ENCODE measurements at regions not wholly inside any gene's neighbourhood (a gene's known extent, or its start where the extent isn't known, plus 50 kb on each side); places are given as distances from the start of the nearest gene placed in this dataset.

DNA sequence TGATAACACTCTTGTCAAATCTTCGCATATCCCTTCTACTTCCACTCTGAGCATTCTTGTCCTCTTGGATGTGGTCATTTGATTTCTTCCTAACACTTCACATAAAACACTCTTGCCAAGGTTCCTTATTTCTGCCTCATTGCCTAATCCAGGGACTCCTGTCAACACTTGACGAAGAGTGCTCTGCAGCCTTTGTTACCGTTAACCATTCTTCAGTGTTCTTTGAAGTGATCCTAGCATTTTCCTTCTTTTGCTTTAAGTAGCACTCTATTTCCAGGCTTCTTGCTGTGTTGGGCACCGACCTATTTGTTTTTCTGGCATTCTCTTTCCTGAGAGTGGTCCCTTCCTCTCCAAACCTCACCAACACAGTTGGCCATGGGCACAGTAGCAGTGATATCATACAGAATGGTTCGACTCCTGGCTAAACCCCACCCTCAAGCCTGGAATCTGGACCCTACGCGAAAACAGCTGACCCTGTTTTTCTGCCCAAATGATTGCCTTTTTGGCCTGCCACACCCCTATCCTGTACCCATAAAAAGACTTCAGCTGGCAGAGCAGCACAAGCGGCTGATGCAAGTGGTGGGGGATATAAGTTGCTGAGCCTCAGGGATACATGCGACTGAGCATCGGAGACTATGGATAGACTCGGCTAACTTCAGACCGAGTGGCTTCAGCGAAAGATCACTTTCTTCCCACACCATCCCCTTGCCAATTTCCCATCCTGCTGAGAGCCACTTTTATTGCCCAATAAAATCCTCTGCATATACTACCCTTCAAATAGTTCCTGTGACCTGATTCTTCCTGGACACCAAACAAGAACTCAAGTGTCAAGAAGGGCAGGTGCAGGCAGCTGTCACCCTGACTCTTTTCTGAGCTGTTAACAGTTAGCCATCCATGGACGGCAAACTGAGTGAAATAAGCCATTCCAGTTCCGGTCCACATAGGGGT is 820.6 kb downstream of the CCSER2 start:
- Mint-ChIP-seq H3K27me3 (peaks cover 1% of the 10 kb centered on the region), H3K9me3 (no peaks in the 10 kb centered on the region), H3K27ac (no peak overlapping the region)

DNA sequence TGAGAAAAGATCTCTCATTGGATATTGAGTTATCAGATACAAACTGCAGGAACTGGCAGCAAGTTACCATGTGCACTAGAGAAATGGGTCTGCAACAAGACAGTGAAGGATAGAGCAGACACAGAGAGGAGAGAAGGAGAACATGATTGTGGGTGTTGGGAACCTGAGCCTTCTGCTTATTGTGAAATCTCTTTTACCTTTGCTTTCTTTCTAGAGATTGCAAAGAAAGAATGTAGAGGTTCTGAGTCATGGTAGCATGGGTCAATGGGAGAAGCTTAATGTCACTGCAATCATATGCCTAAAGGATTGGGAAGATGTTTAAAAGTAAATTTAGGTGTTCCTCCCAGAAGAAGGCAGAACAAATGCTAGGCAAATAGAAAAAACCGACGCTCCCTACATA is 821.4 kb downstream of the CCSER2 start:
- H3K4me3 Mint-ChIP-seq = no peak overlapping the region
- peaks cover 1% of the 10 kb centered on the region for H3K27me3 Mint-ChIP-seq
- no peaks in the 10 kb centered on the region for H3K9me3 Mint-ChIP-seq
- no peaks in the 10 kb centered on the region for H3K36me3 Mint-ChIP-seq
- no peaks in the 10 kb centered on the region for H3K4me1 Mint-ChIP-seq
- no peak overlapping the region for H3K27ac Mint-ChIP-seq

More for the DNA sequence above, 820.6 kb downstream of the CCSER2 start:
- H3K4me1 Mint-ChIP-seq = no peaks in the 10 kb centered on the region
- no peak overlapping the region for H3K4me3 Mint-ChIP-seq
- H3K36me3 Mint-ChIP-seq = no peaks in the 10 kb centered on the region

DNA sequence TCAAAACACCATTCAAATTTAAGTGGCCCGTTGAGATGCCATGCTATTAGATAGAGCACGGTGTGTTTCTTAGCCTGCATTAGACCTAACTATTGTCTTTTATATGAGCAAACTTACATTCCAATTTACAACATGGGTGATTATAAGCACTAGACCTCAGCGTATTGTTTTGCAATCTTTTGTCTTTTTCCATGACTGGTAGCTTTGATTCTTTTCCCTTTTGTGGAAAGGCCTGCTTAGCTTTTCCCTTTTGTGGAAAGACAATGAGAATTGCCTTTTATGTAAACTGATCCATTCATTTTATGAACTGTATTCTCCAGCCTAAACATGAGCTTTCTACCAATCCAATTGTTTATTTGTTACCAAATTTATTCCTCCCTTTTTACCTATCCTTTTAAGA is 823.1 kb downstream of the CCSER2 start:
- no peaks in the 10 kb centered on the region for H3K4me1 Mint-ChIP-seq
- H3K4me3 Mint-ChIP-seq = no peak overlapping the region
- no peaks in the 10 kb centered on the region for H3K9me3 Mint-ChIP-seq
- peaks cover 1% of the 10 kb centered on the region for H3K27me3 Mint-ChIP-seq
- no peaks in the 10 kb centered on the region for H3K36me3 Mint-ChIP-seq
- H3K27ac Mint-ChIP-seq = no peak overlapping the region

DNA sequence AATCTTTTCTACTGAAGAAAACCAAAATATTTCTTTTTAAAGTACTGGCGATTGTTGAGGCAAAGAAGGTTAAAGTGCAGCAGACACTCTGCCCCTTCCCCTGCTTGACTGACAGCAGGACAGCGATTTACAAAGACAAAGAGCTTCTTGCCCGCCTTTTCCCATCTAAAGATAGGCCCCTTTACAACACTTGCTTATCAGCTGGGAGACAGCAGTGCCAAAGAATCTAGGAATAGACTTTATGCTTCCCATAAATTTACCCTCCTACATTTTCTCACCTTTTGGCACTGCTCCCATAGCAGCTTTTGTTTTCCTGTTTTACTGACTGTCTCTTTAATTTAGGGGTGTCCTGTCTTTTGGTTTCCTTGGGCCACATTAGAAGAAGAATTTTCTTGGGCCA is 824.1 kb downstream of the CCSER2 start:
- no peaks in the 10 kb centered on the region for H3K4me1 Mint-ChIP-seq
- peaks cover 1% of the 10 kb centered on the region for H3K27me3 Mint-ChIP-seq
- H3K36me3 Mint-ChIP-seq = no peaks in the 10 kb centered on the region
- no peaks in the 10 kb centered on the region for H3K9me3 Mint-ChIP-seq
- no peak overlapping the region for H3K27ac Mint-ChIP-seq
- no peak overlapping the region for H3K4me3 Mint-ChIP-seq

DNA sequence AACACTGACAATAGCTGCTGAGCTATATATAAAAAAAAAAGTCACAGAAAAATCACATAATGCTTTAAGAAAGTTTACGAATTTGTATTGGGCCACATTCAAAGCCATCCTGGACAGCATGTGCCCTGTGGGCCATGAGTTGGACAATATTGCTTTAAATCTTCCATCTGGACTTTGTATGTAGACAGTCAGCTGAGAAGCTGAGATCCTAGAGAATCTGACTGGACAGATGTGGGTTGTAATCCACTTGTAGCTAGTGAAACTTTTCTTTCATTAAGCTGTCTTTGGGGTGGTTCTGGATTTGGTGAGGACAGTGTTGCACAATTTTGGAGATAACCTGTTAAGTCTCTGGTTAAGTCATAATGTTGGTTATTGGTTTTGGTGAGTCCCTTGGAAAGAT is 824.5 kb downstream of the CCSER2 start:
- Mint-ChIP-seq H3K9me3 (no peaks in the 10 kb centered on the region), H3K27ac (no peak overlapping the region), H3K36me3 (no peaks in the 10 kb centered on the region), H3K4me1 (no peaks in the 10 kb centered on the region), H3K4me3 (no peak overlapping the region), H3K27me3 (peaks cover 1% of the 10 kb centered on the region)

DNA sequence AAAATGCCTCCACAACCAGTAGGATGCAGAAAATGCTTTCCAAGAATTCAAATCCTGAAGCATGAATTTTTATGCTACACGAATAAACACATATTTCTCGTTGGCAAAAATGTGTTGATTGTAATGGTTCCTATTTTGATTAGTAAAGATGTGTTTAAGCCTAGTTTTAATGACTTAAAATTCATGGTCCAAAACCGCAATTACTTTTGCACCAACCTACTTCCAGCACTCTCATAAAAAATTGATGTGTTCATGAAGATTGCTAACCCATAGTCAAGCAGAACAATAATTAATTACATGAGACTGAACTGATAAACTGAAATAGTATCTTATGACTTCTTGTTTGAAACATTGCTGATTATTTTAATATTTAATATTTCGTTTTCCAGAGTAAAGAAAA is 828.8 kb downstream of the CCSER2 start:
- no peak overlapping the region for H3K27ac Mint-ChIP-seq
- H3K27me3 Mint-ChIP-seq = peaks cover 1% of the 10 kb centered on the region
- H3K4me1 Mint-ChIP-seq = no peaks in the 10 kb centered on the region
- no peak overlapping the region for H3K4me3 Mint-ChIP-seq
- no peaks in the 10 kb centered on the region for H3K9me3 Mint-ChIP-seq
- no peaks in the 10 kb centered on the region for H3K36me3 Mint-ChIP-seq

DNA sequence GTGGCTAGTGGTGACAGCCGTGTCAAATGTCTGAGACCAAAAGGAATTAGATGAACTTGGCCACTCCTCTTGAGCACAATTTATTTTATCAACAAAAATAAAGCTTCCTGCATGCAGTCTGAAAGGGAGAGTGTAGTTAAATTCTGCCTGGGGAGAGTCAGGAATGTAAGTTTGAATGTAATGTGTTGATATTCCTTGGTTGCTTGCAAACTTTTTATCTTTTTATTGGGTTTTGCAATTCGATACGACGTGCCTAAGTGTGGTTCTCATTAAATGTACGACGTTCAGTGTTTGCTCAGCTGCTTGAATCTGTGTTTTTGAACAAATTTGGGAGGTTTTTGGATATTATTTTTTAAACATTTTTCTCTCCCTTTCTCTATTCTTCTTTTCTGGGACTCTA is 839.9 kb downstream of the CCSER2 start:
- Mint-ChIP-seq H3K4me1 (no peaks in the 10 kb centered on the region), H3K4me3 (no peak overlapping the region), H3K36me3 (no peaks in the 10 kb centered on the region)

DNA sequence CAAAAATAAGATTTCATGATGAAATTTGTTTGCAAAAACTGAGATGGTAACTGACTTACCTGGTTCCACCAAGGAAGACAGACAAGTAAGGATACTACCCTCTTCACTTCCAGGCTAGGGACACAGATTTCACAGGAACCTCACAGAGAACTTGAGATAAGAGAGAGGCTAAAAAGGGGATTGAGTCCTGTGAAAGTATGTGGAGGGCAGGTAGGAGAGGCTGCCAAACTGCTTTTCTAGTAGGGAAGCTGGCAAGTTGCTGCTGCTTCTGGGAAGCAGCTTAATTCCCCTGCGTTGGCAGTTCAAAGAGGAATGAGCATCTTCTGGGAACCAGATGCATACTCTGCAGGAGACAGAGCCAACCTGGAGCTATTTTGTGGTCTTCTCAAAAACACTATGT is 841.6 kb downstream of the CCSER2 start:
- Mint-ChIP-seq H3K27me3 (peaks cover 2% of the 10 kb centered on the region), H3K27ac (no peak overlapping the region), H3K9me3 (no peaks in the 10 kb centered on the region), H3K4me3 (no peak overlapping the region), H3K4me1 (no peaks in the 10 kb centered on the region), H3K36me3 (no peaks in the 10 kb centered on the region)

More for the DNA sequence above, 839.9 kb downstream of the CCSER2 start:
- Mint-ChIP-seq H3K27me3 (peaks cover 2% of the 10 kb centered on the region), H3K9me3 (no peaks in the 10 kb centered on the region), H3K27ac (no peak overlapping the region)

DNA sequence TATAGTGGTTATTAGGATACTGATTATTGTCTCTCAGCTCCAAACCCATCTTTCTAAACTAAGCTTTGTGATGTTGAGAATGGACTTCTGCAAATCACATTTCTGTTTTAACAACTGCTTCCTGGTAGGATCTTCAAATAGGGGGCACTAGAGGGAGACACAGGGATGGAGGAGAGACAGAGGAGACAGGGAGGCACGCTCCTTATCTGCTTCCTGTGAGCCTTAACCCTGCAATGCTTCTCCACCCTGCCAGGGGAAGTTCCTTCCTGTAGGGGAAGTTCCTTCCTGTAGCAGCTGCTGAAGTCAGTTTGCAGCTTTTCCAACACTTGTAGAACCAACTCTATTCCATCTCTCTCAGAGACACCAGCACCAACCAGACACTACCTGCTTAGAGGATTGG is 847.2 kb downstream of the CCSER2 start:
- H3K9me3 Mint-ChIP-seq = no peaks in the 10 kb centered on the region
- no peaks in the 10 kb centered on the region for H3K4me1 Mint-ChIP-seq
- no peaks in the 10 kb centered on the region for H3K36me3 Mint-ChIP-seq
- H3K27ac Mint-ChIP-seq = no peak overlapping the region
- H3K27me3 Mint-ChIP-seq = no peaks in the 10 kb centered on the region
- H3K4me3 Mint-ChIP-seq = no peak overlapping the region

DNA sequence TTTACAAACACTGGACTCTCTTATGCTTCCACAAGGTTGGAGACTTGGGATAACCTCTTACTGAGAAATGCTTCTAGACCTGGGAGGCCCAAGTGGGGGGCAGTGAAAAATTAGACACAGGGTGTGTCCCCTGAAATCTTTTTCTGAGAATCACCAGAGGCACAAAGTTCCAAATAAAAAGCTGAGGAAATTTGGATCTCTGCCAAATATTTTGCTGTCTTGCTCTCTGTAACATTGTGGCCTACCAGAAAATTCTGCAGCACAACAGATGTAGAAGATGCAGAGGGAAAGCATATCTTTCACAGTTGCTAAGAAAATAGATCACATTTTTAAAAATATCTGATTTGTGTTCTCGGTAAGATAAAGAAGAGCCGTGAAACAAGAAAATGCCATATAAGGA is 849.4 kb downstream of the CCSER2 start:
- Mint-ChIP-seq H3K4me3 (no peak overlapping the region), H3K9me3 (no peaks in the 10 kb centered on the region), H3K36me3 (no peaks in the 10 kb centered on the region), H3K27me3 (no peaks in the 10 kb centered on the region), H3K4me1 (no peaks in the 10 kb centered on the region), H3K27ac (no peak overlapping the region)

DNA sequence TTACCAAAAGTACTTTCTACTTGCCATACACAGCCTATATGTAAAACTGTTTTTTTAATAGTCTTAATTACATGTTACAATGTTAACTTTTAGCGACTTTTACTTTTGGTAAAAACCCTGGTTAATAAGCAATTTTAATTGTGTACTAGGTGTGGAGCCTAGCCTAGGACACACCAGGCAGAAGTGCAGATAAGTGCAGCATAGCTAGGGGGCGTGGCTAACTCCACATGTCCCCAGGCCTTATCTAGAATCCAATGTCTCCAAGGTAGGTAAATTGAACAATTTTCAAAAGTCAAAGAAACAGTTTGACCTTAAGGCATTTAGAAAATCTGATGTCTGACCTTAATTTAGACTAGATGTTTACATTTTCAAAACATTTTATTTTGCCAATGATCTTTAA is 858.7 kb downstream of the CCSER2 start:
- Mint-ChIP-seq H3K27ac (no peak overlapping the region), H3K4me1 (no peaks in the 10 kb centered on the region), H3K4me3 (no peak overlapping the region), H3K36me3 (no peaks in the 10 kb centered on the region), H3K27me3 (no peaks in the 10 kb centered on the region), H3K9me3 (no peaks in the 10 kb centered on the region)

DNA sequence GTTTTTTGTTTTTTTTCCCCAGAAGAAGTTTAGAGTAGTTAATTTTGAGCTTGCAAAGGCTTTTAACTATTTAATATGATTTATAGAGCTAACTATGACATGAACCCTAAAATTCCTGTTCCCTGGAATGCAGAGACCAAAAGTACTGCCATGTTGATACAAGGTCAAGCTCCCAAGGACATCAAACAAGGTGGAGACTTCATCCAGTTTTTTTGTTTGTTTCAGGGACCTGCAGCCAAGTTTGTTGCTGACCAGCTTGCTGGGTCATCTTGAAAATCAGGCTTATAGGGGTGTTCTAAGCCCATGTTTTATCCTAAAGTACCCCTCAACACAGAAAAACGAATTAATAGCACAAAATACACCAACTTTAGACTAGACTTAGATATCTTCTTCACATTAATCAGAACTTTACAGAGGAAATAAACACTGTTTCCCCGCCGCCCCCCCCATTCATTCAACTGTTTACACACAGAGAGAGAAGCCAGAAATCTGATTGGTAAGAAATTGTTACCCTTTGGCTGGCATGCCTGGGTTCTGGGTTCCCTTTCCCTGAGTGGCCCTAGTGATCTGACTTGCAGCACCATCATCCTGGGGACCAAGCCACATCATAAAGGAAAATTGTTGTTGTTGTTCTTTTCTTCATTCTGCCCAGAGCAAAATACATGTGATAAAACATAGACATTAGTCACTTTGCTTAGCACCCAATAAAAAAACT is 860.5 kb downstream of the CCSER2 start:
- no peak overlapping the region for H3K27ac Mint-ChIP-seq
- no peaks in the 10 kb centered on the region for H3K27me3 Mint-ChIP-seq
- no peak overlapping the region for H3K4me3 Mint-ChIP-seq
- H3K36me3 Mint-ChIP-seq = no peaks in the 10 kb centered on the region
- no peaks in the 10 kb centered on the region for H3K9me3 Mint-ChIP-seq
- H3K4me1 Mint-ChIP-seq = no peaks in the 10 kb centered on the region

DNA sequence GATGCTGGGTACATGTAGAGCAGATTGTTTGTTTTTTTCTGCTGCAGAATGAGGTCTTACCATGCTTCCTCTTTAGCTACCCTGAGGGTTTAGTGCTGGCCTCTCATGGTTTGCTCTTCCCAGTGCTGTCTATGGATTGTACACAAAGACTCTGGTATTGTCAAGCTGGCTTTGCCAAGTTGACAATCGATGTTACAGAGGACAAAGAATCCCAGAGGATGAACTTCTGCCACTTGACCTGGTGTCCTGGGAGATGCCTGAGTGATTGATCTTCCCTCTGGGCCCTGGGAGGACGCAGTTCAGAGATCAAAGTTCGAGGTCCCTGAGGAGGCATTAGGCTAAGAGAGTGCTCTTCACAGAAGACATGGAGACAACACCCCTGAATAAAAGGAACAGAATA is 865.4 kb downstream of the CCSER2 start:
- H3K27me3 Mint-ChIP-seq = no peaks in the 10 kb centered on the region
- no peak overlapping the region for H3K27ac Mint-ChIP-seq
- no peaks in the 10 kb centered on the region for H3K36me3 Mint-ChIP-seq
- H3K9me3 Mint-ChIP-seq = no peaks in the 10 kb centered on the region
- H3K4me1 Mint-ChIP-seq = no peaks in the 10 kb centered on the region
- no peak overlapping the region for H3K4me3 Mint-ChIP-seq

DNA sequence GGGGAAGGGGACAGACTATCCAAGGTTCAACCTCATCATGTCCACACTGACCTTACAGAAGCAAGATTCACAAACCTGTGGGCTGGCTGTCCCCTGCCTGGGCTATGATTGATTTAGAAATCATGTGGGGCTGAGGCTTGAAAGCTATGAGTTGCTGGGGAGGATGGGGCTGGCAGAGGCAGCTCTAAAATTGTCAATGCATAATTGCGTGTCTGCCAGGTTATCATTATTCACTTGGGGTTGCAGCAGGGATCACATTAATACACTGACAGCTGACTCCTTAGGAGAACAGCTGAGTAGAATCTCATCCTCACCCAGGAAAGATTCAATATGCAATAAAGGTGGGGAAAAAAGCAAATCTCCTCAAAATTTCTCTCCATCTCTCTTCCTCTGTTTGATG is 866.3 kb downstream of the CCSER2 start:
- H3K27me3 Mint-ChIP-seq = no peaks in the 10 kb centered on the region
- no peaks in the 10 kb centered on the region for H3K36me3 Mint-ChIP-seq
- no peak overlapping the region for H3K27ac Mint-ChIP-seq
- no peak overlapping the region for H3K4me3 Mint-ChIP-seq
- no peaks in the 10 kb centered on the region for H3K4me1 Mint-ChIP-seq
- no peaks in the 10 kb centered on the region for H3K9me3 Mint-ChIP-seq

DNA sequence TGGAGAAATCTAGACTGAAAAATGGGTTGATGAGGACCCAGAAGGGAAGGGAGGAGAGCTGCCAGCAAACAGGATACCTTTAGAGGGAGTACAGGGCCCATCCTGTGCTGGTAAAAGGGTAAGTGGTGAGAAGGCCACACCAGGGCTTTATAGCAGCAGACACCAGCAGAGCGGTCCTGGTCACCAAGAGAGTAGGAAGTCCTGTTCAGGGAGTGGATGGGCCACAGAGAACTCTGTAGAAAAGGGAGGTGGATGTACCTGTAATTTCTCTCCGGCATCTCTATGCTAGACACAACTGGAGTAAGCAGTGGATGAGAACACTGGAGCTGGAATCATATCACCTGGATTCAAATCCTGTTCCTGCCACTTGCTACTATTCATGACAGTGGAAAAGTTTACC is 867.2 kb downstream of the CCSER2 start:
- Mint-ChIP-seq H3K9me3 (no peaks in the 10 kb centered on the region), H3K4me3 (no peak overlapping the region), H3K4me1 (no peaks in the 10 kb centered on the region), H3K27ac (no peak overlapping the region), H3K27me3 (no peaks in the 10 kb centered on the region), H3K36me3 (no peaks in the 10 kb centered on the region)

DNA sequence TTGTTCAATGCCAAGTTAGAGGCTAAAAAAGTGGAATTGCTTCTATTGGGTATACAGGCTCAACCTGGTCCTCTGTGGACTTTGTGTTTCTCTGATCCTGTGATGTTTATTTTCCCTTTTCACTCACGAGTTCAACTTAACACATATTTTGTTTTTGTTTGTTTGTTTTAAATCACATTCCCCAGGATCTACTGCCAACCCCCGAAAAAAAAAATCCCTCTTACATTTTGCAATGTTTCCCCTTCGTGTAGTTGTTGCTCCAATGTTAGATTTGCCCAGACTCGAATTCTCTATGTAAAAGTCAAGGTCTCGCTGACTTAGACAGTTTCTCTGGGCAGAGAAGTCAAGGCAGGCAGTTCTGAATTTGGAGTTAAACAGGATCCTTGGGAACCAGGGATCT is 876.4 kb downstream of the CCSER2 start:
- H3K4me3 Mint-ChIP-seq = no peak overlapping the region
- no peaks in the 10 kb centered on the region for H3K4me1 Mint-ChIP-seq
- H3K27ac Mint-ChIP-seq = no peak overlapping the region
- no peaks in the 10 kb centered on the region for H3K36me3 Mint-ChIP-seq
- no peaks in the 10 kb centered on the region for H3K27me3 Mint-ChIP-seq
- H3K9me3 Mint-ChIP-seq = no peaks in the 10 kb centered on the region
